ENCODE measurements at regions not wholly inside any gene's neighbourhood (a gene's known extent, or its start where the extent isn't known, plus 50 kb on each side); places are given as distances from the start of the nearest gene placed in this dataset.

GRCh38 chr6:148177589-148178233 is 164.9 kb upstream of the SASH1 start:
- H3K4me3 ChIP-seq (replicated peaks in 1 of 2; ENCODE audit: low read depth in 2 of 2, low read length in 2 of 2): no peak overlapping the region
- DNase-seq (ENCODE audit: low read depth in 2 of 2): peak; percentile 77 to 81
- TF ChIP-seq CTCF (IDR thresholded peaks at IDR 0.05; ENCODE audit: low read depth, low read length): peak; percentile 76

DNA sequence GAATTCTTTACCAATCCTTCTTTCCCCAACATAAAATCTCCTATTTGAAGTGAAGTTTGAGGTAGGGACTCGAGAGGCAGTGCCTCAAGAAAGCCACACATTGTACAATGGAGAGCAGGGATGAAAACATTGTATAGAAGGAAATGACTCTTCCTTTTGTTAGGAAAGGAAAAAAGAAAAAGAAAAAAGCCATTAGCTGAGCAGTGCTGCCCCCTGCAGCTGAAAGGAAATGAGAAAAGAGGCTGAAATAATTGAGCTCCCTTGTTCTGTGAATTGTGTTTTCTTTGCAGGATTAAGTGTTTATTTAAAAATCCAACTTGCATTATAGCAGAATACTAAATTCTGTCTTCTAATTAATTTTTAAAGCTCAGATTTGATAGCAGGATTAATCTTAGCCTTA is 162.9 kb upstream of the SASH1 start:
- peak; percentile 73 for TF ChIP-seq CTCF (IDR thresholded peaks at IDR 0.05; ENCODE audit: low read depth, low read length)
- H3K4me3 ChIP-seq (replicated peaks in 1 of 2; ENCODE audit: low read depth in 2 of 2, low read length in 2 of 2): no peak overlapping the region
- DNase-seq (ENCODE audit: low read depth in 2 of 2): peak; percentile 44 to 65

DNA sequence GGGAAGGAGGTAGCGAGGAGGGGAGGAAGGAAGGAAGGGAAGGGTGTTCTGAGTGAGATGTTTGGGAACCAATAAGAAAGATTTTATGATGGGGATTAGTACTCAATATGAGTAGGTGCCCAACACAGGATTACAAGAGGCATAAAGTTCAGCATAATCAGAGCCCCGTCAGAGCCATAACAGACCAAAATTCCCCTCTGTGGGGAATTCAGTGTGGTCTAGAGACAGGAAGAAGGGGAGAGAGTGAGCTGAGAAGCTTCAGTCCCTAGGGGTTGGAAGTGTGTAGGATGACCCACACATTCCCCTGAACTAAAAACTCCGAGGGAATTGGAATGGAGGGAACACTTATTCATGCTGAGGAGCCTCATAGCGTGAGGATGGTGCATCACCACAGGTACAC is 160.3 kb upstream of the SASH1 start:
- TF ChIP-seq CTCF (IDR thresholded peaks at IDR 0.05; ENCODE audit: low read depth, low read length): no peak
- no peak overlapping the region for H3K4me3 ChIP-seq (replicated peaks in 1 of 2; ENCODE audit: low read depth in 2 of 2, low read length in 2 of 2)
- DNase-seq (ENCODE audit: low read depth in 2 of 2): no peak

GRCh38 chr6:148183776-148184175 is 158.9 kb upstream of the SASH1 start:
- DNase-seq (ENCODE audit: low read depth in 2 of 2): no peak
- H3K4me3 ChIP-seq (replicated peaks in 1 of 2; ENCODE audit: low read depth in 2 of 2, low read length in 2 of 2): no peak overlapping the region
- TF ChIP-seq CTCF (IDR thresholded peaks at IDR 0.05; ENCODE audit: low read depth, low read length): no peak

GRCh38 chr6:148186916-148187315 is 155.7 kb upstream of the SASH1 start:
- TF ChIP-seq CTCF (IDR thresholded peaks at IDR 0.05; ENCODE audit: low read depth, low read length): no peak
- DNase-seq (ENCODE audit: low read depth in 2 of 2): no peak
- H3K4me3 ChIP-seq (replicated peaks in 1 of 2; ENCODE audit: low read depth in 2 of 2, low read length in 2 of 2): no peak overlapping the region

GRCh38 chr6:148192310-148192709 is 150.3 kb upstream of the SASH1 start:
- DNase-seq (ENCODE audit: low read depth in 2 of 2): peak; percentile 68 to 81
- no peak for TF ChIP-seq CTCF (IDR thresholded peaks at IDR 0.05; ENCODE audit: low read depth, low read length)
- no peak overlapping the region for H3K4me3 ChIP-seq (replicated peaks in 1 of 2; ENCODE audit: low read depth in 2 of 2, low read length in 2 of 2)
